ENCODE measurements at regions not wholly inside any gene's neighbourhood (a gene's known extent, or its start where the extent isn't known, plus 50 kb on each side); places are given as distances from the start of the nearest gene placed in this dataset.

DNA sequence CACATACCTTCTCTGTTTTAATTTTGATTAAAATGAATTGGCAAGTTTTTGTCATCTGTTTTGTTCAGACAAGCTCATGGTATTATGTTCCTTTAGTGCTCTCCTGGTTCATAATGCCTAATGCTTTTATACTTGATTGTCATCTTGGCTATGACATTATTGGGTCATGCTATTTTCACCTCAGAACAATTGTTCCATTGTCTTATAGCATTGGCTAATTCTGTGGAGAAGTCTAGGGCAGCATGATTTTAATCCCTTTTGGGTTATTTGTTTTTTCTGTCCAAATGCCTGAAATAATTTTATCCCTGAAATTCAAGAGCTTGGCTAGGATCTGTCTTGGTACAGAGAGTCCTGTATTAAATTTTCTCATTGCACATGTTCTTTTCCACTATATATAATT, 83.8 kb upstream of the CCDC85A start:
- TF ChIP-seq, protein P1, sequence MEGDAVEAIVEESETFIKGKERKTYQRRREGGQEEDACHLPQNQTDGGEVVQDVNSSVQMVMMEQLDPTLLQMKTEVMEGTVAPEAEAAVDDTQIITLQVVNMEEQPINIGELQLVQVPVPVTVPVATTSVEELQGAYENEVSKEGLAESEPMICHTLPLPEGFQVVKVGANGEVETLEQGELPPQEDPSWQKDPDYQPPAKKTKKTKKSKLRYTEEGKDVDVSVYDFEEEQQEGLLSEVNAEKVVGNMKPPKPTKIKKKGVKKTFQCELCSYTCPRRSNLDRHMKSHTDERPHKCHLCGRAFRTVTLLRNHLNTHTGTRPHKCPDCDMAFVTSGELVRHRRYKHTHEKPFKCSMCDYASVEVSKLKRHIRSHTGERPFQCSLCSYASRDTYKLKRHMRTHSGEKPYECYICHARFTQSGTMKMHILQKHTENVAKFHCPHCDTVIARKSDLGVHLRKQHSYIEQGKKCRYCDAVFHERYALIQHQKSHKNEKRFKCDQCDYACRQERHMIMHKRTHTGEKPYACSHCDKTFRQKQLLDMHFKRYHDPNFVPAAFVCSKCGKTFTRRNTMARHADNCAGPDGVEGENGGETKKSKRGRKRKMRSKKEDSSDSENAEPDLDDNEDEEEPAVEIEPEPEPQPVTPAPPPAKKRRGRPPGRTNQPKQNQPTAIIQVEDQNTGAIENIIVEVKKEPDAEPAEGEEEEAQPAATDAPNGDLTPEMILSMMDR (IDR thresholded peaks at IDR 0.05; ENCODE audit: extremely low read depth, missing control alignments): no peak
- no peak for DNase-seq (ENCODE audit: low spot score)

GRCh38 chr2:56100791-56101312, 82.9 kb upstream of the CCDC85A start:
- no peak for DNase-seq (ENCODE audit: low spot score)
- TF ChIP-seq, protein P1 (IDR thresholded peaks at IDR 0.05; ENCODE audit: extremely low read depth, missing control alignments): no peak

DNA sequence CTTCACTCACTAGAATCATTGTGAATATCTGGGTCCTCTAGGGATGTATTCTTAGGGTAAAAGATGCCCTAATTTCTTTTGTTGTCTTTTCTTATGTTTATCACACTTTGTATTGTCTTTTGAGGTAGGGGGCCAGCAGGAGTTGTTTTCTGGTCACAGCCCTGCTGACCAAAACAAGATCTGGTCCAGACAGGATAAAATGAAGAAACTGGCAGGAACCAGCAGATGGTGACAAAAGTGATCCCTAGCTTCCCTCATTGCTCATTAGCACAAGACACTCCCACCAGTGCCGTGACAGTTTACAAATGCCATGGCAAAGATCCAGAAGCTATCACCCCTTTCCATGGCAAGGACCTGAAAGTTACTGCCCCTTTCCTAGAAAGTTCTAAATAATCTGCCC, 81.7 kb upstream of the CCDC85A start:
- TF ChIP-seq, protein P1 (IDR thresholded peaks at IDR 0.05; ENCODE audit: extremely low read depth, missing control alignments): no peak
- no peak for DNase-seq (ENCODE audit: low spot score)

DNA sequence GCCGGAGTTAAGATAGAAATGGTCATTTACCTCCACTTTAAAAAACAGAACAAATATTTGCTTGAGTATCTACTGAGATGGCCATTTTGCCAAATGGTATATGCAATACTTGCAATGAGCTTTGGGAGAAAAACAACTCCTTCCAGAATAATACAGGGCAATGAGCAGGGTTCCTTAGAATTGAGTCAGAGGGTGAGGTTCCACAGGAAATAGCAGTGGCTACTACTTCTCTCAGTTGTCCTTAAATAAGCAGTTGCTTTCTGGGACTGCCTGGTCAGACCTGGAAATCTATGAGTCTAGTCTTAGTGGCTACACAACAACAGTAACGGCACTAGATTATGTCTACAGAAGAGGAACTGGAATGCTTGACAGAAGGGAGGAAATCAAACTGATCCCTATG, 80.9 kb upstream of the CCDC85A start:
- DNase-seq (ENCODE audit: low spot score): no peak

DNA sequence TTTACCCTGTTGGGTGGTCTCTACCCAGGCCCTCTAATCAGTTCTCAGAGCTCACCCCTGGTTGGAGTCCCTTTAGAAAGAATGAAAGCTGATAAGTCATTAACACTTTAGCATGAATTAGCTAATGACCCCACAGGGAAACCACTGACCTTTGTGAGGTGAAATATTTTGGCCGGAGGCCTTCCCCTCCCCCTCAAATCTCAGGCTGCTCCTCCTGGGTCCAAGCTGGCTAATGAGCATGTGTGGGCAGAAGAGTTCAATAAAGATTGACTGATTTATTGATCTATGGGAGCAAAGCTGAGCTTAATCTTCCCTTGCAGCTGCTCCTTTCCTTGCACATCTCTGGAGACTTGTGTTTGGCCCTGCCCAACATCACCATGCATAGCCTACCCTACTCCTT, 78.8 kb upstream of the CCDC85A start:
- TF ChIP-seq, protein P1 (IDR thresholded peaks at IDR 0.05; ENCODE audit: extremely low read depth, missing control alignments): no peak
- DNase-seq (ENCODE audit: low spot score): no peak

More for the DNA sequence above, 80.9 kb upstream of the CCDC85A start:
- TF ChIP-seq, protein P1 (IDR thresholded peaks at IDR 0.05; ENCODE audit: extremely low read depth, missing control alignments): no peak

- TF ChIP-seq, protein P1 (IDR thresholded peaks at IDR 0.05; ENCODE audit: extremely low read depth, missing control alignments): no peak
- DNase-seq (ENCODE audit: low spot score): no peak
Measured at GRCh38 chr2:56107502-56108220, 76.1 kb upstream of the CCDC85A start.

DNA sequence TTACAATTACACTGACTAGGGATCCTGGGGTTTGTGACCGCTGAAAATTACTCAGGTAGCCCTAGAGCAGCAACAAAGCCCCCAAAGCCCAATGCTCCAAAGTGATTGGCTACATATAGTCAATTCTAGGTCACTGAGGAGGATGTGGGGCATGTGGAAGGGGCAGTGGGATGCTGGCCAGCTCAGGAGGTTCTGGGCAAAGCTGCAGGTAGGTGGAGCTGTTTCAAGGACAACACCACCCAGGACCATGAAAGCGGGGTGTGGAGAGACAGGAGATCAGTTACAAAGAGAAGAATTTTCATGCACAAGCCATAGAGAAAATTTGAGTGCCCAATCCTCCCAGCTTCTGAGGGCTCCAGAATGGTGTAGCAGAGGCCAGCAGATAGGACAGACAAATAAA, 75.0 kb upstream of the CCDC85A start:
- DNase-seq (ENCODE audit: low spot score): no peak
- TF ChIP-seq, protein P1 (IDR thresholded peaks at IDR 0.05; ENCODE audit: extremely low read depth, missing control alignments): no peak

Measured in GM20000 (cell line).